Muscle of back (tissue), 3 donors: ENCODE measurements at regions not wholly inside any gene's neighbourhood (a gene's known extent, or its start where the extent isn't known, plus 50 kb on each side); places are given as distances from the start of the nearest gene placed in this dataset.

Experiments
- DNase-seq, 3 donors: peaks; one replicate each; pipeline versions ENCODE4 v3.0.0 to v3.0.0-alpha.2; 2013

- no peak for DNase-seq
Observed at GRCh38 chr3:44055951-44056350, 185.7 kb upstream of the TOPAZ1 start.

- no peak for DNase-seq
Observed at GRCh38 chr3:44056446-44057240, 185.0 kb upstream of the TOPAZ1 start.

- DNase-seq: no peak
Observed at GRCh38 chr3:44058022-44058867, 183.4 kb upstream of the TOPAZ1 start.

- DNase-seq: no peak
Observed at GRCh38 chr3:44058868-44059203, 182.8 kb upstream of the TOPAZ1 start.

GRCh38 chr3:44060164-44060563 lies 181.5 kb upstream of the TOPAZ1 start:
- DNase-seq: no peak

GRCh38 chr3:44061268-44061667 lies 180.4 kb upstream of the TOPAZ1 start:
- DNase-seq: no peak

- DNase-seq: no peak
Observed at GRCh38 chr3:44061961-44062360, 179.7 kb upstream of the TOPAZ1 start.

DNA sequence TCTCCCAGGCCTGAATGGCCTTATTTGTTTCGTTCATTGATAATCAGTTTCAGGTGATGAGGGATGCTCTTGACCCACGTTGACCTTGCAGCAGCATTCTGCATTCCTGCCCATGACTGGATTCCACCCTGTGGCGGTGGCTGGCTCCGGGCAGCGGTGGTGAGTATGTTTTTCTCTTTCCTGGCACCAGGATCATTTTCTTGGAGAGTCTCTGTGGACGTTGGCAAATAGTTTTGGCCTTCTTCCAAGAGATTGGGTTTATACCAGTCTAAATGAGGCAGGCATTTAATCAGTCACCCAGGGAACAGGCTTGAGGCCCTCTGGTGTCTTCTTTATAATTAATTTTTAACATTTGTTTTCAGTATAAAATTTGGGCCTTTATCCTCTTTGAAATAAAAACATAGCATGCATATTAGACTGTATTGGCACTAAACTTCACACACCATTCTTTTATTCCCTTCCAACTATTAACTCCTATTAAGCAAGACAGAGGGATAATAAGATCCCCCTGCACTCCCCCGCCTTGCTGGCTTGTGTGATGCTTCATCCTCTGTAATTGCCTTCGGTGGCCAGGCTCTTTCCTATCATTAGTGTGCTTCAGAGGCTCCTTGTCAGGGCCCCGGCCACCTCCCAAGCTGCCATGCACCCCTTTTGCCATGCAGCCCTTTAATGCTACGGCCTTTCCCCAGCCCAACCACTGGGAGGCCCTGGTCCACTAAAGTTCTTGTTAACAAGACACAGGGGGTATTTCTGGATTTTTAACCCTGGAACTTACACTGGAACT lies 176.2 kb upstream of the TOPAZ1 start:
- no peak for DNase-seq

DNA sequence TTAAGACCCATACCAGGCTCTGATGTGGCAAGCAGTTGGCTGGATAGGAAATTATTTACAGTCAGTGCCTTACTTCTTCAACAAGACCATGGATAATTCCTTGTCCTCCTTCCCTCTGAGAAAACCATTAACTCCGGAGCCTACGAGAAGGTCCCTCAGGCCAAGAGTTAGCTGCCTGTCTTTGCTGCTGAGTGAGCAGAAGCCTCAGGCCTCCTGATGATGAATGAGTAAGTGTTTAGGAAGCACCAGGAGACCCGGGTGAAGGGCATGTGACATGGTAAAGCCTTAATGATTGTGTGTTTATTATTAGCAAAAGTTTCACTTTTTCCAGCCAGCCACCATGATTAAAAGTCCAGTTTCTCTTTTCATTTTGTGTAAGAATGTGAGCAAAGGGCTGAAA lies 174.9 kb upstream of the TOPAZ1 start:
- DNase-seq: no peak

DNA sequence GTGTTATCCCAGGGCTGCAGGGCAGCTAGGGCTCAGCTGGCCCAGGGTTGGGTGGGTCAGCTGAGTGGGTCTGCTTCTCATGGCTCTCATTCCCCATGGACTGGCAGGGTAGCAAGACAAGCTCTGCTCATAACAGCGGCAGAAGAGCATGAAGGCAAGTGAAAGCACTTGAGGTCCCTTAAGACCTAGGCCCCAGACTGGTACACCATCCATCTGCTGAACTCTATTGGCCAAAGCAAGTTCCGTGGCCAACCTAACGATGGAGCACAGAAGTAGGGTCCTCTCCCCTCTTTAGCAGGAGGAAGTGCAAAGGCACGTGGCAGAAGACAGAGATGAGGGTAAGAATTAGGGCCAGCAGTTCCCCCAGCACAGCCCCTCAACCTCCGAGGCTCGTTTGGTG lies 174.3 kb upstream of the TOPAZ1 start:
- no peak for DNase-seq

- no peak for DNase-seq
Observed at GRCh38 chr3:44068753-44069152, 172.9 kb upstream of the TOPAZ1 start.

DNA sequence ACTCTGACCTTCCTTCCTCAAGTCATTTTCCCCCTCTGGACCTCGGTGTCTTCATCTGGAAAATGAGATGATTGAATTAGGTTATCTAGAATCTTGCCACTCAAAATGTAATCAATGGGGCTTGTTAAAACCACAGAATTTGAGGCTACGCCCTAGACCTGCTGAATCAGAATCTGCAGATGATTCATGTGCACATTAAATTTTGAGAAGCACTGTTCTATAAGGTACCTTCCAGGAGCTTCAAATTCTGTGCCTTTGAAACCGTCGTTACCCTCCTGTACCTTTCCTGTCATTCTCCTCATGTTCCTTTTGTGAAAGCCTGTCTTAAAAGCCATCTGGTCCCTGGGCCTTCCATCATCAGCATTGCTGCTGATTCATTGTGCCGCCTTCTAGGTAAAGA lies 172.4 kb upstream of the TOPAZ1 start:
- no peak for DNase-seq

DNA sequence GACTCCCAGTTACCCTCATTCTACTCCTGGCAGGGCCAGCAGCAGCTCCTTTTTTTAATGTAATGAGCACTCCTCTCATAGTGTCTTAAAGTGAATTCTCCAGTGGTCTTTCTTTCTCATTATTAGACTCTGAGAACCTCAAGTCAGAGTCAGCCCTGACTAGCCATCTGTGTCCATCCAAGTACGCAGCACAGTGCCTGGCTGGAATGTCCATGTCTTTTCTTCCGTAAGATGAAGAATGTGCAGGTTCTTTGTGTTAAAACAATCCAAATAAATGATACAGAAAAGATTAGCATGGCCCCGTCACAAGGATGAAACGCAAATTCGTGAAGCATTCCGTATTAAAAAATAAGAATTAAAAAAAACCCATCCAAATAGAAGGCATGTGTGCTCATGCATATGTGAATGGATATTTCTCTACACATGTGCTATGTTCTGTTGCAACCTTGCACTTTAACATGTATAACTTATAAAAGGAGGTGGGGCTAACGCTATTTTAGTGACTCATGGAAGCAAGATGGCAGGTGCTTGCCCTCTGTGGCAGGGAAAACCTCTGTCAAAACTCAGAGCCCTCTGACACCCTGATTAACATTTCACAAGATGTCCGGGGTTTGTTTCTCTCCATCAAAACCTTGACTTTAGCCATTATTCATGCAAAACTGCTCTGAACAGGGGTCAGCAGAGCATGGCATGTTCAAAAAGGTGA lies 170.7 kb upstream of the TOPAZ1 start:
- DNase-seq: no peak

- no peak for DNase-seq
Observed at GRCh38 chr3:44072601-44073540, 168.8 kb upstream of the TOPAZ1 start.

DNA sequence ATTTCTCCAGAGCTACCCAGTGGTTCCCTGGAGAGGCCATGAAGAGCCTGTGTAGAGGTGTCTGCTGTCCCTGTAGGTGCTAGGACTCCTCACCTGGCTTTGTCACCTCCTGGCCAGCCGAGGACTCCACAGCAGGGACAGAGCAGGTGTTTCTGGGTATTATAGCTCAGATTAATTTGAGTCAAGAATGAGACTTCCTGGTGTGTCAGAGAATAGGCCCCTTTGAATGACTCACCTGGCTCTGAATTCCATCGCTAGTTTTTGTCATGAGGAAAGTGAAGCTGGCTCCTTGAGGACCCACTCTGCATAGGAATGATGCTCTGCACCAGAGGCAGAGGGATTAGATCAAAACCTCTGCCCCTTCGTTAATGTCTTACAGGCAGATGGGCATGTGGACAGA lies 167.5 kb upstream of the TOPAZ1 start:
- DNase-seq: no peak

GRCh38 chr3:44076221-44076829 lies 165.4 kb upstream of the TOPAZ1 start:
- DNase-seq: no peak

DNA sequence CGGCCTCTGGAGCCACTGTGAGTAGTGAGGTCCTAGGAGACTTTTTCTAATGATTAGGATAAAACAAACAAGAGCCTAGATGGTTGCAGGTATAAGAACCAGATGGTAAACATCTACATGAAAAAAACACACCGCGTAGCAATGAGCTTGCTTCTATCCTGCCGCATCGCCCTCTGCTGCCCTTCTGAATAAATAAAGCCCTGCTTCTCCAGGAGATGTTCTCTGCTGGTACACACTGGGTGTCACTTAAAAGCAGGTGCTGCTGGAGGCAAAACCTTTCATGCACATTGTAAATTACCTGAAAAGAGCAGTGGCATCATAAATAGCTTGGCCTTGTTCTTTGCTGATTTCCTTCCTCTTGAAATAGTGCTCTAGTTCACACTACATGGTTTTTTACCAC lies 164.4 kb upstream of the TOPAZ1 start:
- DNase-seq: no peak

DNA sequence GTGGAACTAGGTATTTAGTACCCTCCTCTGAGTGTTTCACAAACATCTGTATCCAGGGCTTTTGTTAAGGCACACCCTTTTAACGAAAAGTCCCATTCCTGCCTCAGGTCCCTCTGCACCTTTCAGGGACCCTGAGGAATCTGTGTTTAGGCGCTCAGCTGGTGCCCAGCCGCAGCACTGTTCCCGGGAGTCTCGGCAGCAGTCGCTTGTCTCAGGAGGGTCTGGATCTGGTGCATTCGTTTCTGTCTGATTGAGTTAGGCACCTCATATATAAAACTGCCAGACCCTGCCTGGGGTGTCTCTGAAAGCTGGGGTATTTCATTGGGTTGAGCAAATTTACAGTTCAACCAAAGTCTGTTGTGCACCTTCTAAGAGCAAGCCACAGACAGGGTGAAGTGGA lies 162.8 kb upstream of the TOPAZ1 start:
- DNase-seq: no peak

GRCh38 chr3:44079916-44080315 lies 161.8 kb upstream of the TOPAZ1 start:
- DNase-seq: no peak

DNA sequence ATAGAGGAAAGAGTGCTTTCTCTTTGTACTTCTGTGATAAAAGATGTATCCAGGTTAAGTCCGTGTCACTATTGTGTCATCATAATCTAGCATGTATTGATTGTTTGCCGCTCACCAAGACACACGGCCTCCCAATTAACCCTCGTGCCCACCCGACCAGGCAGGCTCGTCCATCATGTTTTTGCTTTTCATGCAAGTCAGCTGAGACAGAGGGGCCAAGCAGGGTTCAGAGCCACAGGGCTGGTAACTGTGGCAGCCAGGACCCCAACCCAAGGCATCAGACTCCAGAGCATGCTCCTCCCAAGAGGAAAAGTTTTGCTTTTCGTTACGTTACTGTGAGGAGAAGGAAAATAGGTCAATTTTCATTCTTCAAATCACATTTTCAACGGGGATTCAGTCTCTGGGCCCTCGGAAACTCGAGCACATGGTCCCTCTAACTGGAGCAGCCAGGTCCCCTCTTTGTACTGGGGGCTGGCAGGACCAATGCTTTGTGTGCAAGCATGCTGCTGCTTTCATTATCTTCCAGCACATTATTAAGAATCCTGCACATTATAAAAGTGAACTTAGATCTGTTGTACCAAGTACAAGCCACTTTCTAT lies 161.1 kb upstream of the TOPAZ1 start:
- no peak for DNase-seq
